ENCODE measurements at regions not wholly inside any gene's neighbourhood (a gene's known extent, or its start where the extent isn't known, plus 50 kb on each side); places are given as distances from the start of the nearest gene placed in this dataset.

GRCh38 chr2:120543899-120544298, 191.8 kb upstream of the GLI2 start:
- TF ChIP-seq, protein P1, sequence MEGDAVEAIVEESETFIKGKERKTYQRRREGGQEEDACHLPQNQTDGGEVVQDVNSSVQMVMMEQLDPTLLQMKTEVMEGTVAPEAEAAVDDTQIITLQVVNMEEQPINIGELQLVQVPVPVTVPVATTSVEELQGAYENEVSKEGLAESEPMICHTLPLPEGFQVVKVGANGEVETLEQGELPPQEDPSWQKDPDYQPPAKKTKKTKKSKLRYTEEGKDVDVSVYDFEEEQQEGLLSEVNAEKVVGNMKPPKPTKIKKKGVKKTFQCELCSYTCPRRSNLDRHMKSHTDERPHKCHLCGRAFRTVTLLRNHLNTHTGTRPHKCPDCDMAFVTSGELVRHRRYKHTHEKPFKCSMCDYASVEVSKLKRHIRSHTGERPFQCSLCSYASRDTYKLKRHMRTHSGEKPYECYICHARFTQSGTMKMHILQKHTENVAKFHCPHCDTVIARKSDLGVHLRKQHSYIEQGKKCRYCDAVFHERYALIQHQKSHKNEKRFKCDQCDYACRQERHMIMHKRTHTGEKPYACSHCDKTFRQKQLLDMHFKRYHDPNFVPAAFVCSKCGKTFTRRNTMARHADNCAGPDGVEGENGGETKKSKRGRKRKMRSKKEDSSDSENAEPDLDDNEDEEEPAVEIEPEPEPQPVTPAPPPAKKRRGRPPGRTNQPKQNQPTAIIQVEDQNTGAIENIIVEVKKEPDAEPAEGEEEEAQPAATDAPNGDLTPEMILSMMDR (IDR thresholded peaks at IDR 0.05; ENCODE audit: poor library complexity): no peak
- no peak for TF ChIP-seq EZH2phosphoT487 (IDR thresholded peaks at IDR 0.05; ENCODE audit: low read depth, severe bottlenecking, unreplicated experiment)
- TF ChIP-seq EZH2 (IDR thresholded peaks at IDR 0.05; ENCODE audit: borderline replicate concordance): no peak

Data from hepatocyte (in vitro differentiated cells).